Hepatic stellate cell (primary cell): ENCODE measurements at regions not wholly inside any gene's neighbourhood (a gene's known extent, or its start where the extent isn't known, plus 50 kb on each side); places are given as distances from the start of the nearest gene placed in this dataset.
"Not testable (repeated sequence)": the region's sequence is repeated elsewhere in the genome, so short reads cannot be mapped to it uniquely, and the experiment has no call there.

Experiments
- DNase-seq: peaks from one replicate; pipeline ENCODE4 v3.0.0; 2011; ENCODE audit warnings: low spot score

GRCh38 chr2:195150819-195151218, 506.2 kb upstream of the SLC39A10 start:
- DNase-seq: no peak

- no peak for DNase-seq
Observed at GRCh38 chr2:195148004-195148403, 509.0 kb upstream of the SLC39A10 start.

GRCh38 chr2:195146761-195147541, 510.1 kb upstream of the SLC39A10 start:
- DNase-seq: no peak

- DNase-seq: no peak
Observed at GRCh38 chr2:195138435-195138834, 518.6 kb upstream of the SLC39A10 start.

GRCh38 chr2:195125889-195126288, 531.1 kb upstream of the SLC39A10 start:
- not testable (repeated sequence) for DNase-seq

- no peak for DNase-seq
Observed at GRCh38 chr2:195124391-195125079, 532.5 kb upstream of the SLC39A10 start.

- DNase-seq: no peak
Observed at GRCh38 chr2:195122653-195123052, 534.4 kb upstream of the SLC39A10 start.

GRCh38 chr2:195121341-195121740, 535.7 kb upstream of the SLC39A10 start:
- DNase-seq: no peak

- DNase-seq: no peak
Observed at GRCh38 chr2:195119231-195119630, 537.8 kb upstream of the SLC39A10 start.

GRCh38 chr2:195118276-195118675, 538.8 kb upstream of the SLC39A10 start:
- DNase-seq: no peak

GRCh38 chr2:195117011-195117410, 540.0 kb upstream of the SLC39A10 start:
- DNase-seq: no peak

GRCh38 chr2:195115738-195116137, 541.3 kb upstream of the SLC39A10 start:
- DNase-seq: no peak

GRCh38 chr2:195108182-195108581, 548.8 kb upstream of the SLC39A10 start:
- no peak for DNase-seq

- DNase-seq: no peak
Observed at GRCh38 chr2:195106681-195107380, 550.2 kb upstream of the SLC39A10 start.

- DNase-seq: no peak
Observed at GRCh38 chr2:195105581-195105980, 551.4 kb upstream of the SLC39A10 start.

- no peak for DNase-seq
Observed at GRCh38 chr2:195094330-195094729, 562.7 kb upstream of the SLC39A10 start.

GRCh38 chr2:195092341-195092740, 564.7 kb upstream of the SLC39A10 start:
- no peak for DNase-seq

GRCh38 chr2:195072806-195073205, 584.2 kb upstream of the SLC39A10 start:
- DNase-seq: not testable (repeated sequence)

- no peak for DNase-seq
Observed at GRCh38 chr2:195057001-195057400, 600.0 kb upstream of the SLC39A10 start.

GRCh38 chr2:195055996-195056395, 601.0 kb upstream of the SLC39A10 start:
- no peak for DNase-seq

- no peak for DNase-seq
Observed at GRCh38 chr2:195051401-195051800, 605.6 kb upstream of the SLC39A10 start.

- no peak for DNase-seq
Observed at GRCh38 chr2:195049372-195050031, 607.5 kb upstream of the SLC39A10 start.
